HepG2 (cell line): ENCODE measurements at regions not wholly inside any gene's neighbourhood (a gene's known extent, or its start where the extent isn't known, plus 50 kb on each side); places are given as distances from the start of the nearest gene placed in this dataset.

Source experiments
- AGO2 ChIP-seq: fragments of 200-400 bp; formaldehyde crosslinking; optimal IDR thresholded peaks from 2 replicates; pipeline ENCODE3; 2017; ENCODE audit warnings: mild to moderate bottlenecking, low read depth, low read length, moderate library complexity
- NCOA1 ChIP-seq: sonication (generic); formaldehyde crosslinking; IDR thresholded peaks from 2 replicates; pipeline ENCODE4 v1.9.0; 2021; ENCODE audit warnings: missing genetic modification reagents
- NCOA5 ChIP-seq: sonication (generic); formaldehyde crosslinking; IDR thresholded peaks from 2 replicates; pipeline ENCODE4 v1.4.0; 2020; ENCODE audit warnings: missing genetic modification reagents
- RELA ChIP-seq: sonication (generic); formaldehyde crosslinking; IDR thresholded peaks from 2 replicates; pipeline ENCODE4 v1.4.0; 2020; ENCODE audit warnings: missing genetic modification reagents
- YY1 ChIP-seq: IDR thresholded peaks from 2 replicates; pipeline ENCODE4 v1.6.1; 2011; ENCODE audit warnings: low read length, low read depth, moderate library complexity, mild to moderate bottlenecking; ENCODE audit not compliant: insufficient read depth, insufficient replicate concordance
- ZFX ChIP-seq: sonication (generic); formaldehyde crosslinking; IDR thresholded peaks from 2 replicates; pipeline ENCODE4 v1.4.0; 2020; ENCODE audit warnings: mild to moderate bottlenecking, low read depth, missing genetic modification reagents, moderate library complexity
- ZNF629 ChIP-seq: sonication (generic); formaldehyde crosslinking; conservative IDR thresholded peaks from 2 replicates; pipeline ENCODE4 v1.5.0; 2020; ENCODE audit warnings: missing genetic modification reagents
- TF ChIP-seq, protein P1 (sequence below), 2 experiments: fragments of 450-650 bp in 1 of 2; sonication (generic) in 1 of 2; formaldehyde crosslinking in 1 of 2; IDR thresholded peaks; 2 replicates each; pipeline versions ENCODE4 v1.6.1 to v1.8.0; 2016 to 2022; ENCODE audit warnings: antibody characterized with exemption in 1 of 2, mild to moderate bottlenecking in 1 of 2, missing genetic modification reagents in 1 of 2
- TF ChIP-seq, protein P2 (sequence below): sonication (generic); formaldehyde crosslinking; IDR thresholded peaks from 2 replicates; pipeline ENCODE4 v1.8.1; 2023; ENCODE audit warnings: mild to moderate bottlenecking, missing genetic modification reagents, borderline replicate concordance
- TF ChIP-seq, protein P3 (sequence below): sonication (generic); formaldehyde crosslinking; IDR thresholded peaks from 2 replicates; pipeline ENCODE4 v1.8.0; 2022; ENCODE audit warnings: missing genetic modification reagents, mild to moderate bottlenecking, moderate library complexity, borderline replicate concordance
- TF ChIP-seq, protein P4 (sequence below): sonication (generic); formaldehyde crosslinking; IDR thresholded peaks from 2 replicates; pipeline ENCODE4 v1.5.0; 2020; ENCODE audit warnings: mild to moderate bottlenecking, missing genetic modification reagents, moderate library complexity

DNA sequence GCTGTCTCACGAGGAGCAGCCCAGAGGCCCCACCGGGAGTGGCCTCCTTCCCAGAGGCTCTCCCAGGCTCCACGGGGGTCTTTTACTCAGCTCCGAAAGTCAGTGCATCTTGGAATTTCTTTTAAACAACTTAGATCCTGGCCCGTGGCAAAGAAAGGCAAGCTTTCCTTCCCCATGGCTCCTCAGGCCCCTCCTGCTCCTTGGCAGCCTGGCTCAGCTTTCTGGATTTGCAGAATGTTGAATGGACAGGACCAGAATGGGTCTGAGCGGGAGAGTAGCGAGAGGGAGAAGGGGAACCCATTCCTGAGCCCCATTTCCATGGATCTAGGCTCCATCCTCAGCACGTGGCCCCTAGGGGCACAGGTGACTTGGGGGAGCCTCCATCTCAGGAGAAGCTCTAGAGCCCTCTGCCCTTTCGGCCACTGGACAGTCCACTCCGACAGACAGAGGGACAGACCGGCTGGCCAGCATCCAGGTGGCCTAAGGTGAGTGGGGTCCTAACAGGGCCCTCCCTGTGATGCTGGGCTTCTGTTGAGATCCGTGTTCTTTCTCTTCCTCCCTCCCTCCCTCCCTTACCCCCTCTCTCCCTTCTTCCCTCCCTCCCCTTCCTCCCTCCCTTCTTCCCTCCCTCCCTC is 173.9 kb upstream of the PPP1R26 start:
- TF ChIP-seq YY1 (no peak), NCOA5 (CRISPR knock-in tag) (no peak), RELA (CRISPR knock-in tag) (no peak), NCOA1 (CRISPR knock-in tag) (no peak), ZNF629 (no peak), AGO2 (no peak), ZFX (no peak)
- TF ChIP-seq, protein P1, sequence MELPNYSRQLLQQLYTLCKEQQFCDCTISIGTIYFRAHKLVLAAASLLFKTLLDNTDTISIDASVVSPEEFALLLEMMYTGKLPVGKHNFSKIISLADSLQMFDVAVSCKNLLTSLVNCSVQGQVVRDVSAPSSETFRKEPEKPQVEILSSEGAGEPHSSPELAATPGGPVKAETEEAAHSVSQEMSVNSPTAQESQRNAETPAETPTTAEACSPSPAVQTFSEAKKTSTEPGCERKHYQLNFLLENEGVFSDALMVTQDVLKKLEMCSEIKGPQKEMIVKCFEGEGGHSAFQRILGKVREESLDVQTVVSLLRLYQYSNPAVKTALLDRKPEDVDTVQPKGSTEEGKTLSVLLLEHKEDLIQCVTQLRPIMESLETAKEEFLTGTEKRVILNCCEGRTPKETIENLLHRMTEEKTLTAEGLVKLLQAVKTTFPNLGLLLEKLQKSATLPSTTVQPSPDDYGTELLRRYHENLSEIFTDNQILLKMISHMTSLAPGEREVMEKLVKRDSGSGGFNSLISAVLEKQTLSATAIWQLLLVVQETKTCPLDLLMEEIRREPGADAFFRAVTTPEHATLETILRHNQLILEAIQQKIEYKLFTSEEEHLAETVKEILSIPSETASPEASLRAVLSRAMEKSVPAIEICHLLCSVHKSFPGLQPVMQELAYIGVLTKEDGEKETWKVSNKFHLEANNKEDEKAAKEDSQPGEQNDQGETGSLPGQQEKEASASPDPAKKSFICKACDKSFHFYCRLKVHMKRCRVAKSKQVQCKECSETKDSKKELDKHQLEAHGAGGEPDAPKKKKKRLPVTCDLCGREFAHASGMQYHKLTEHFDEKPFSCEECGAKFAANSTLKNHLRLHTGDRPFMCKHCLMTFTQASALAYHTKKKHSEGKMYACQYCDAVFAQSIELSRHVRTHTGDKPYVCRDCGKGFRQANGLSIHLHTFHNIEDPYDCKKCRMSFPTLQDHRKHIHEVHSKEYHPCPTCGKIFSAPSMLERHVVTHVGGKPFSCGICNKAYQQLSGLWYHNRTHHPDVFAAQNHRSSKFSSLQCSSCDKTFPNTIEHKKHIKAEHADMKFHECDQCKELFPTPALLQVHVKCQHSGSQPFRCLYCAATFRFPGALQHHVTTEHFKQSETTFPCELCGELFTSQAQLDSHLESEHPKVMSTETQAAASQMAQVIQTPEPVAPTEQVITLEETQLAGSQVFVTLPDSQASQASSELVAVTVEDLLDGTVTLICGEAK (IDR thresholded peaks at IDR 0.05), result no peak
- TF ChIP-seq, protein P1 (CRISPR knock-in tag; IDR thresholded peaks at IDR 0.05), result no peak
- TF ChIP-seq, protein P2, sequence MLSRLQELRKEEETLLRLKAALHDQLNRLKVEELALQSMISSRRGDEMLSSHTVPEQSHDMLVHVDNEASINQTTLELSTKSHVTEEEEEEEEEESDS (CRISPR knock-in tag), result no peak
- TF ChIP-seq, protein P3, sequence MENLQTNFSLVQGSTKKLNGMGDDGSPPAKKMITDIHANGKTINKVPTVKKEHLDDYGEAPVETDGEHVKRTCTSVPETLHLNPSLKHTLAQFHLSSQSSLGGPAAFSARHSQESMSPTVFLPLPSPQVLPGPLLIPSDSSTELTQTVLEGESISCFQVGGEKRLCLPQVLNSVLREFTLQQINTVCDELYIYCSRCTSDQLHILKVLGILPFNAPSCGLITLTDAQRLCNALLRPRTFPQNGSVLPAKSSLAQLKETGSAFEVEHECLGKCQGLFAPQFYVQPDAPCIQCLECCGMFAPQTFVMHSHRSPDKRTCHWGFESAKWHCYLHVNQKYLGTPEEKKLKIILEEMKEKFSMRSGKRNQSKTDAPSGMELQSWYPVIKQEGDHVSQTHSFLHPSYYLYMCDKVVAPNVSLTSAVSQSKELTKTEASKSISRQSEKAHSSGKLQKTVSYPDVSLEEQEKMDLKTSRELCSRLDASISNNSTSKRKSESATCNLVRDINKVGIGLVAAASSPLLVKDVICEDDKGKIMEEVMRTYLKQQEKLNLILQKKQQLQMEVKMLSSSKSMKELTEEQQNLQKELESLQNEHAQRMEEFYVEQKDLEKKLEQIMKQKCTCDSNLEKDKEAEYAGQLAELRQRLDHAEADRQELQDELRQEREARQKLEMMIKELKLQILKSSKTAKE (CRISPR knock-in tag), result no peak
- TF ChIP-seq, protein P4, sequence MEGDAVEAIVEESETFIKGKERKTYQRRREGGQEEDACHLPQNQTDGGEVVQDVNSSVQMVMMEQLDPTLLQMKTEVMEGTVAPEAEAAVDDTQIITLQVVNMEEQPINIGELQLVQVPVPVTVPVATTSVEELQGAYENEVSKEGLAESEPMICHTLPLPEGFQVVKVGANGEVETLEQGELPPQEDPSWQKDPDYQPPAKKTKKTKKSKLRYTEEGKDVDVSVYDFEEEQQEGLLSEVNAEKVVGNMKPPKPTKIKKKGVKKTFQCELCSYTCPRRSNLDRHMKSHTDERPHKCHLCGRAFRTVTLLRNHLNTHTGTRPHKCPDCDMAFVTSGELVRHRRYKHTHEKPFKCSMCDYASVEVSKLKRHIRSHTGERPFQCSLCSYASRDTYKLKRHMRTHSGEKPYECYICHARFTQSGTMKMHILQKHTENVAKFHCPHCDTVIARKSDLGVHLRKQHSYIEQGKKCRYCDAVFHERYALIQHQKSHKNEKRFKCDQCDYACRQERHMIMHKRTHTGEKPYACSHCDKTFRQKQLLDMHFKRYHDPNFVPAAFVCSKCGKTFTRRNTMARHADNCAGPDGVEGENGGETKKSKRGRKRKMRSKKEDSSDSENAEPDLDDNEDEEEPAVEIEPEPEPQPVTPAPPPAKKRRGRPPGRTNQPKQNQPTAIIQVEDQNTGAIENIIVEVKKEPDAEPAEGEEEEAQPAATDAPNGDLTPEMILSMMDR (CRISPR knock-in tag), result no peak
